GM12872 (cell line): ENCODE measurements at regions not wholly inside any gene's neighbourhood (a gene's known extent, or its start where the extent isn't known, plus 50 kb on each side); places are given as distances from the start of the nearest gene placed in this dataset.

Source experiments
- CTCF ChIP-seq: IDR thresholded peaks from 3 replicates; pipeline ENCODE4 v1.5.1; 2011; ENCODE audit warnings: low read depth, mild to moderate bottlenecking, low read length, moderate library complexity; ENCODE audit not compliant: insufficient read depth

GRCh38 chr9:105053209-105053652, 125.3 kb upstream of the ABCA1 start:
- TF ChIP-seq CTCF: no peak

- no peak for TF ChIP-seq CTCF
Measured at GRCh38 chr9:105054491-105054890, 126.5 kb upstream of the ABCA1 start.

GRCh38 chr9:105055917-105056316, 128.0 kb upstream of the ABCA1 start:
- no peak for TF ChIP-seq CTCF

- no peak for TF ChIP-seq CTCF
Measured at GRCh38 chr9:105057551-105057950, 129.6 kb upstream of the ABCA1 start.

- TF ChIP-seq CTCF: no peak
Measured at GRCh38 chr9:105059252-105059651, 131.3 kb upstream of the ABCA1 start.

- TF ChIP-seq CTCF: no peak
Measured at GRCh38 chr9:105062222-105062855, 134.4 kb upstream of the ABCA1 start.

- no peak for TF ChIP-seq CTCF
Measured at GRCh38 chr9:105064248-105065097, 136.5 kb upstream of the ABCA1 start.
